ENCODE measurements at regions not wholly inside any gene's neighbourhood (a gene's known extent, or its start where the extent isn't known, plus 50 kb on each side); places are given as distances from the start of the nearest gene placed in this dataset.

- H3K4me1 ChIP-seq (replicated peaks; ENCODE audit: insufficient read depth), result no peaks in the 10 kb centered on the region
- H3F3A ChIP-seq (ENCODE audit: insufficient read depth, low read depth), result no peaks in the 10 kb centered on the region
- CTCF ChIA-PET, result no interaction called here
- intact Hi-C loops (cut with micrococcal nuclease; ENCODE audit: unreplicated experiment), result no loop called here
- BruUV-seq (replicated peaks), result no TSS peak
- no peak for TF ChIP-seq EZH2 (IDR thresholded peaks at IDR 0.05; ENCODE audit: low read depth)
- TF ChIP-seq CTCF (conservative IDR thresholded peaks at IDR 0.05), result no peak
- H3K9me3 ChIP-seq (ENCODE audit: insufficient read depth, low read depth), result no peaks in the 10 kb centered on the region
- H4K20me1 ChIP-seq (ENCODE audit: insufficient read depth), result no peaks in the 10 kb centered on the region
- no peaks in the 10 kb centered on the region for H3K27me3 ChIP-seq (ENCODE audit: insufficient read depth, low read depth)
- POLR2A ChIA-PET (ENCODE audit: unreplicated experiment), result no interaction called here
- H3K79me2 ChIP-seq (ENCODE audit: low read depth), result no peaks in the 10 kb centered on the region
- no peak overlapping the region for H3K4me3 ChIP-seq
- no peak overlapping the region for H3K27ac ChIP-seq
- no peak for DNase-seq
- H2AFZ ChIP-seq, result no peak overlapping the region
- no peaks in the 10 kb centered on the region for H3K9me2 ChIP-seq (ENCODE audit: insufficient read depth)
- H3K36me3 ChIP-seq (ENCODE audit: low read depth), result no peaks in the 10 kb centered on the region
- H3K4me2 ChIP-seq, result no peak overlapping the region
These were observed 874.6 kb upstream of the POT1 start for GRCh38 chr7:125804273-125804672.

- no peaks in the 10 kb centered on the region for H4K20me1 ChIP-seq (ENCODE audit: insufficient read depth)
- H3K4me3 ChIP-seq, result no peak overlapping the region
- no peaks in the 10 kb centered on the region for H3K79me2 ChIP-seq (ENCODE audit: low read depth)
- no peak overlapping the region for H3K4me2 ChIP-seq
- H3F3A ChIP-seq (ENCODE audit: insufficient read depth, low read depth), result no peaks in the 10 kb centered on the region
- TF ChIP-seq CTCF (conservative IDR thresholded peaks at IDR 0.05), result no peak
- TF ChIP-seq EZH2 (IDR thresholded peaks at IDR 0.05; ENCODE audit: low read depth), result no peak
- BruUV-seq (replicated peaks), result no TSS peak
- H3K27me3 ChIP-seq (ENCODE audit: insufficient read depth, low read depth), result no peaks in the 10 kb centered on the region
- intact Hi-C loops (cut with micrococcal nuclease; ENCODE audit: unreplicated experiment), result no loop called here
- no peak overlapping the region for H2AFZ ChIP-seq
- CTCF ChIA-PET, result no interaction called here
- H3K9me2 ChIP-seq (ENCODE audit: insufficient read depth), result no peaks in the 10 kb centered on the region
- POLR2A ChIA-PET (ENCODE audit: unreplicated experiment), result no interaction called here
- H3K9me3 ChIP-seq (ENCODE audit: insufficient read depth, low read depth), result no peaks in the 10 kb centered on the region
- H3K36me3 ChIP-seq (ENCODE audit: low read depth), result no peaks in the 10 kb centered on the region
- H3K4me1 ChIP-seq (replicated peaks; ENCODE audit: insufficient read depth), result no peaks in the 10 kb centered on the region
- DNase-seq, result no peak
- no peak overlapping the region for H3K27ac ChIP-seq
These were observed 850.5 kb upstream of the POT1 start for GRCh38 chr7:125780153-125780552.

- ChIA-PET CTCF (no interaction called here), POLR2A (ENCODE audit: unreplicated experiment) (no interaction called here)
- H2AFZ ChIP-seq, result no peak overlapping the region
- no peak overlapping the region for H3K27ac ChIP-seq
- intact Hi-C loops (cut with micrococcal nuclease; ENCODE audit: unreplicated experiment), result no loop called here
- H3K4me3 ChIP-seq, result no peak overlapping the region
- no peaks in the 10 kb centered on the region for H3K27me3 ChIP-seq (ENCODE audit: insufficient read depth, low read depth)
- no peak overlapping the region for H3K4me2 ChIP-seq
- no peaks in the 10 kb centered on the region for H3K4me1 ChIP-seq (replicated peaks; ENCODE audit: insufficient read depth)
- TF ChIP-seq EZH2 (IDR thresholded peaks at IDR 0.05; ENCODE audit: low read depth), result no peak
- no peak for TF ChIP-seq CTCF (conservative IDR thresholded peaks at IDR 0.05)
- no peaks in the 10 kb centered on the region for H3K79me2 ChIP-seq (ENCODE audit: low read depth)
- no peaks in the 10 kb centered on the region for H3F3A ChIP-seq (ENCODE audit: insufficient read depth, low read depth)
- no TSS peak for BruUV-seq (replicated peaks)
- H4K20me1 ChIP-seq (ENCODE audit: insufficient read depth), result no peaks in the 10 kb centered on the region
- no peaks in the 10 kb centered on the region for H3K9me3 ChIP-seq (ENCODE audit: insufficient read depth, low read depth)
- H3K9me2 ChIP-seq (ENCODE audit: insufficient read depth), result no peaks in the 10 kb centered on the region
- no peaks in the 10 kb centered on the region for H3K36me3 ChIP-seq (ENCODE audit: low read depth)
- no peak for DNase-seq
These were observed 845.7 kb upstream of the POT1 start for GRCh38 chr7:125775317-125775716.
